Retinal pigment epithelial cell (primary cell): ENCODE measurements at regions not wholly inside any gene's neighbourhood (a gene's known extent, or its start where the extent isn't known, plus 50 kb on each side); places are given as distances from the start of the nearest gene placed in this dataset.

ENCODE experiments used
- DNase-seq: peaks from one replicate; pipeline ENCODE4 v3.0.0-alpha.2; 2010; ENCODE audit warnings: low read depth
- H3K4me3 ChIP-seq: 2 replicates; pipeline ENCODE4 v1.5.1; 2011; ENCODE audit warnings: mild to moderate bottlenecking, low read length, control low read depth, moderate library complexity
- CTCF ChIP-seq: conservative IDR thresholded peaks from 2 replicates; pipeline ENCODE4 v1.5.1; 2011; ENCODE audit warnings: low read depth, low read length, control low read depth, inconsistent platforms

GRCh38 chr13:55402870-55403269, 1737.8 kb upstream of the PRR20A start:
- no peak overlapping the region for H3K4me3 ChIP-seq
- TF ChIP-seq CTCF: no peak
- no peak for DNase-seq

GRCh38 chr13:55403887-55404487, 1736.7 kb upstream of the PRR20A start:
- TF ChIP-seq CTCF: no peak
- no peak for DNase-seq
- no peak overlapping the region for H3K4me3 ChIP-seq

GRCh38 chr13:55410398-55411330, 1730.1 kb upstream of the PRR20A start:
- H3K4me3 ChIP-seq: no peak overlapping the region
- no peak for DNase-seq
- TF ChIP-seq CTCF: no peak

- peak; percentile 51 for DNase-seq
- TF ChIP-seq CTCF: no peak
- no peak overlapping the region for H3K4me3 ChIP-seq
Observed at GRCh38 chr13:55418095-55418494, 1722.6 kb upstream of the PRR20A start.

GRCh38 chr13:55432814-55433213, 1707.9 kb upstream of the PRR20A start:
- no peak for DNase-seq
- no peak overlapping the region for H3K4me3 ChIP-seq
- TF ChIP-seq CTCF: no peak

- no peak for DNase-seq
- no peak overlapping the region for H3K4me3 ChIP-seq
- no peak for TF ChIP-seq CTCF
Observed at GRCh38 chr13:55437162-55437561, 1703.6 kb upstream of the PRR20A start.

GRCh38 chr13:55439450-55439849, 1701.3 kb upstream of the PRR20A start:
- DNase-seq: no peak
- no peak overlapping the region for H3K4me3 ChIP-seq
- no peak for TF ChIP-seq CTCF
